Body of pancreas (tissue), 4 donors: ENCODE measurements at regions not wholly inside any gene's neighbourhood (a gene's known extent, or its start where the extent isn't known, plus 50 kb on each side); places are given as distances from the start of the nearest gene placed in this dataset.

ENCODE experiments used
- ATAC-seq: fragments of 150-250 bp; one replicate; pipeline ENCODE4 v1.9.1; 2016
- DNase-seq, 4 donors: peaks; one replicate each; pipeline ENCODE4 v3.0.0-alpha.2; 2019
- H3K27ac ChIP-seq, 4 donors: fragments of 200-600 bp; sonication (generic); 1 replicate in 3 of 4; 2 replicates in 1 of 4; pipeline versions ENCODE4 v1.5.1 to v1.6.1; 2016 to 2019; ENCODE audit warnings: mild to moderate bottlenecking in 1 of 4, mixed read lengths in 1 of 4, moderate library complexity in 1 of 4
- H3K27me3 ChIP-seq, 2 donors: fragments of 200-600 bp; sonication (generic); one replicate each; pipeline ENCODE4 v1.6.0; 2016; ENCODE audit warnings: mild to moderate bottlenecking in 1 of 2
- H3K36me3 ChIP-seq, 2 donors: fragments of 200-600 bp; sonication (generic); replicated peaks in 1 of 2; 2 replicates each; pipeline ENCODE4 v1.5.1; 2016; ENCODE audit warnings: low read depth in 2 of 2; ENCODE audit not compliant: insufficient read depth in 1 of 2
- H3K4me1 ChIP-seq: fragments of 200-600 bp; sonication (generic); one replicate; pipeline ENCODE4 v1.6.0; 2016
- H3K4me3 ChIP-seq, 2 donors: fragments of 200-600 bp; sonication (generic); 1 replicate in 1 of 2; 2 replicates in 1 of 2; pipeline ENCODE4 v1.5.1; 2016 to 2019
- H3K9me3 ChIP-seq, 3 donors: fragments of 200-600 bp; sonication (generic); 1 replicate in 2 of 3; 2 replicates in 1 of 3; pipeline ENCODE4 v1.5.1; 2016
- POLR2A ChIP-seq, 3 donors: fragments of 450-650 bp; IDR thresholded peaks; one replicate each; pipeline ENCODE4 v1.6.1; 2016; ENCODE audit warnings: antibody characterized with exemption in 3 of 3, mild to moderate bottlenecking in 2 of 3
- WGBS, 2 donors: methylation state at CpG; one replicate each; pipeline ENCODE4 v1.1.5; 2017; 5-methylcytosine and 5-hydroxymethylcytosine counted together
- intact Hi-C: fragments of 100-400 bp; cut with DNase I; formaldehyde crosslinking; loops from one replicate; pipeline ENCODE4 v1.15.1; 2023
- TF ChIP-seq, protein P1 (sequence below), 7 experiments: fragments of 450-650 bp in 4 of 7; fragments of 200-600 bp in 3 of 7; sonication (generic) in 3 of 7; IDR thresholded peaks; one replicate each; pipeline ENCODE4 v1.5.1; 2016 to 2019; ENCODE audit warnings: antibody characterized with exemption in 7 of 7

DNA sequence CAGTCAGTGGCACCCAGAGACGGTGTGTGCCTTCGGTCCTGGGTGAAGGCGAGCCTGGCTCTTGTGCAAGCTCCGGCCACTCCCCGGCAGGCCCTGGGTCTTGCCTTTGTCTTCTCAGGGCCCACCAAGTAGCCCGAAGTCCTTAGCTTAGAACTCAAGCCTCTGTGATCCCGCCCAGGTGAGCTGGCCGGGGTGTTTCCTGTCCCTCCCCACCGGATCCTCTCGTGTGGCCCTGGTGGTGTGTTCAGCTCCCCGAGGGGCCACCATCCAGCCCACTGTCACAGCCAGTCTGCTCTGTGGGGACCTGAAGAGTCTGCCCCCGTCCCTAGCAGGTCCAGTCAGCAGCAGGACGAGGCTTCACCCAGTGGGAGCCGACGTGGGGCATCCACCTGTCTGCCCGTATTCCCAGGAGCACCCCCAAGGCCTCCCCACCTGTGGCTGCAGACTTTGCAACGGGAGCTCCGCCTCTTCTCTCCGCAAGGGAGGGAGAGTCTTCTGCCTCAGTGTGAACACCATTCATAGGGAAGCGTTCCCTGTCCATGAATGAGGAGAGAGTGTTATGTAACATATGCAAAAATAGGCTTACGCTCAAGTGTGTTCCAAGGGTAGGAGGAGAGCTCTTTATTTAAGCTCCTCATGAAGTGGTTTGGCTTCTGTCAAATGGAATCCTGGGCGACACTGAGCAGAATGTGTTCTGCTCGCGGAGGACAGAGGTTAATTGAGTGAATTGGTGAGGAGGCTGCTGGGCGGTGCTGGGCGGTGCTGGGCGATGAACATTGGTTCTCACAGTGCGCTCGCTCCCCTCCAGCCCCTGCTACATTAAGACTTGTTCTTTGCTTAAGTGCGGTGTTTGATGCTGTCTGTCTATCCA is 108.9 kb downstream of the CRYAA start:
- no peak for DNase-seq
- no peak overlapping the region for H3K4me3 ChIP-seq
- no peaks in the 10 kb centered on the region for H3K9me3 ChIP-seq
- no peak for TF ChIP-seq POLR2A (IDR thresholded peaks at IDR 0.05)
- TF ChIP-seq, protein P1, sequence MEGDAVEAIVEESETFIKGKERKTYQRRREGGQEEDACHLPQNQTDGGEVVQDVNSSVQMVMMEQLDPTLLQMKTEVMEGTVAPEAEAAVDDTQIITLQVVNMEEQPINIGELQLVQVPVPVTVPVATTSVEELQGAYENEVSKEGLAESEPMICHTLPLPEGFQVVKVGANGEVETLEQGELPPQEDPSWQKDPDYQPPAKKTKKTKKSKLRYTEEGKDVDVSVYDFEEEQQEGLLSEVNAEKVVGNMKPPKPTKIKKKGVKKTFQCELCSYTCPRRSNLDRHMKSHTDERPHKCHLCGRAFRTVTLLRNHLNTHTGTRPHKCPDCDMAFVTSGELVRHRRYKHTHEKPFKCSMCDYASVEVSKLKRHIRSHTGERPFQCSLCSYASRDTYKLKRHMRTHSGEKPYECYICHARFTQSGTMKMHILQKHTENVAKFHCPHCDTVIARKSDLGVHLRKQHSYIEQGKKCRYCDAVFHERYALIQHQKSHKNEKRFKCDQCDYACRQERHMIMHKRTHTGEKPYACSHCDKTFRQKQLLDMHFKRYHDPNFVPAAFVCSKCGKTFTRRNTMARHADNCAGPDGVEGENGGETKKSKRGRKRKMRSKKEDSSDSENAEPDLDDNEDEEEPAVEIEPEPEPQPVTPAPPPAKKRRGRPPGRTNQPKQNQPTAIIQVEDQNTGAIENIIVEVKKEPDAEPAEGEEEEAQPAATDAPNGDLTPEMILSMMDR (IDR thresholded peaks at IDR 0.05): no peak
- no peaks in the 10 kb centered on the region for H3K36me3 ChIP-seq
- H3K27ac ChIP-seq: no peak overlapping the region
- no peaks in the 10 kb centered on the region for H3K27me3 ChIP-seq
- ATAC-seq: no peak
- no peaks in the 10 kb centered on the region for H3K4me1 ChIP-seq
- WGBS, 2 donors: 57 to 65% methylated on average over 18 to 30 of the region's 30 CpGs
- intact Hi-C loops: no loop called here

DNA sequence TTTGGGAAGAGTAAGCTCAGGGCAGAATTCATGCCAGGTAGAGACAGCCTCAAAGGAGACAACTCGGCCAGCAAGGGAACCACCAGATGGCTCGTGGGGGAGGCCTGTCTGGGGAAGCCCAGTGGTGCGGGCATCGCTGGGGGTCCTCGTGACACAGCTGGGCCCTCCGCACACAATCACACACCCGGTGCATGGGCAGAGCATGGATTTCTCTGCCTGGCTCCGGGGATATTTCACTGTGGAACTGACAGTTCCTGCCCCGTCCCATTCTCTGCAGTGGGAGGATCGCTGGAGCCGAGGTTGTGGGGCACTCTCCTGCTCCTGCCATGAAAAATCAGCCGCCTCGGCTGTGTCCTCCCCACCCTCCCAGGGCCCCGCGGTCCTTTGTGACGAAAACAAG is 108.0 kb downstream of the CRYAA start:
- no peaks in the 10 kb centered on the region for H3K36me3 ChIP-seq
- 69 to 77% methylated on average over 9 to 15 of the region's 16 CpGs for WGBS, 2 donors
- ATAC-seq: no peak
- H3K27me3 ChIP-seq: no peaks in the 10 kb centered on the region
- intact Hi-C loops: no loop called here
- H3K4me1 ChIP-seq: no peaks in the 10 kb centered on the region
- H3K9me3 ChIP-seq: no peaks in the 10 kb centered on the region
- no peak overlapping the region for H3K4me3 ChIP-seq
- no peak for DNase-seq
- TF ChIP-seq, protein P1 (IDR thresholded peaks at IDR 0.05): no peak
- TF ChIP-seq POLR2A (IDR thresholded peaks at IDR 0.05): no peak
- H3K27ac ChIP-seq: no peak overlapping the region

DNA sequence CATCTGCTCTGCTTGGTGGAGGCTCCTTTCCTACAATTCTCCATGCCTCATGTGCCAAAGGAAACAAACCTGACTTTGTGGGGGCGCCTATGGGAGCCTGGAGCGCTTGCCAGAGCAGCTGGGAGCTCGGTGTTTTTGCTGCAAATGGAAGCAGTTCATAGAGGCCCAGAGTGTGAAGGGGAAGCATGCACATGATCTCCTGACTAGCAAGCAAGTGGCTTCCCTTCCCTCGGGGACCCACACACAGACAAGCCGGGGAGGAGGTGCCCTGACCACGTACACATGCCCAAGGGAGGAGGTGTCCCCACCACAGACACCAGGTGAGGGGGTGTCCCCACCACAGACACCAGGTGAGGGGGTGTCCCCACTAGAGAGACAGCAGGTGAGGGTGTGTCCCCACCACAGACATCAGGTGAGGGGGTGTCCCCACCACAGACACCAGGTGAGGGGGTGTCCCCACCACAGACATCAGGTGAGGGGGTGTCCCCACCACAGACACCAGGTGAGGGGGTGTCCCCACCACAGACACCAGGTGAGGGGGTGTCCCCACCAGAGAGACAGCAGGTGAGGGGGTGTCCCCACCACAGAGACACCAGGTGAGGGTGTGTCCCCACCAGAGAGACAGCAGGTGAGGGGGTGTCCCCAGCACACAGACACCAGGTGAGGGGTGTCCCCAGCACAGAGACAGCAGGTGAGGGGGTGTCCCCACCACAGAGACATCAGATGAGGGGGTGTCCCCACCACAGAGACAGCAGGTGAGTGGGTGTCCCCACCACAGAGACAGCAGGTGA is 106.8 kb downstream of the CRYAA start:
- H3K36me3 ChIP-seq: no peaks in the 10 kb centered on the region
- no peak for DNase-seq
- ATAC-seq: no peak
- 33 to 44% methylated on average over 2 to 6 of the region's 6 CpGs for WGBS, 2 donors
- H3K27ac ChIP-seq: no peak overlapping the region
- intact Hi-C loops: no loop called here
- H3K9me3 ChIP-seq: no peaks in the 10 kb centered on the region
- TF ChIP-seq, protein P1 (IDR thresholded peaks at IDR 0.05): no peak
- H3K4me3 ChIP-seq: no peak overlapping the region
- H3K4me1 ChIP-seq: no peaks in the 10 kb centered on the region
- H3K27me3 ChIP-seq: no peaks in the 10 kb centered on the region

DNA sequence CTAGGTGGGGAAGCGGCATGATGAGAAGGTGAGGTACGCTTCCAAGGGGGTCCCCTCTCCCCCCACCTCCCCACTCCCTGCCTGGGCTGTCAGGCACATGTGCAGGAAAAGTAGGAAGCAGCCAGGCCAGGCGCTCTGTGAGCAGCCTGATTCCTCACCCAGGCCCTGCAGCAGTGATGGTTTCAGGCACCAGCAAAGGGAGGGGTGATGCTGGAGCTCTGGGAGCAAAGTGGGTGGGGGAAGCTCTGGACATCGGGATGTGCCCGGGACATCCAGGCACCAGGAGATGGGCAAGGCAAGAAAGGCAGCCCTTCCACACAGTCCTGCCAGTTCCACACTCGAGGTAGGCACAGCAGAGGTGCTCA is 106.1 kb downstream of the CRYAA start:
- H3K36me3 ChIP-seq: no peaks in the 10 kb centered on the region
- no peaks in the 10 kb centered on the region for H3K9me3 ChIP-seq
- DNase-seq: no peak
- H3K27ac ChIP-seq: no peak overlapping the region
- no peak for ATAC-seq
- no peaks in the 10 kb centered on the region for H3K4me1 ChIP-seq
- intact Hi-C loops: no loop called here
- H3K4me3 ChIP-seq: no peak overlapping the region
- TF ChIP-seq POLR2A (IDR thresholded peaks at IDR 0.05): no peak
- TF ChIP-seq, protein P1 (IDR thresholded peaks at IDR 0.05): no peak
- 60 to 100% methylated on average over 2 to 6 of the region's 6 CpGs for WGBS, 2 donors
- no peaks in the 10 kb centered on the region for H3K27me3 ChIP-seq
